A673 (cell line): ENCODE measurements at regions not wholly inside any gene's neighbourhood (a gene's known extent, or its start where the extent isn't known, plus 50 kb on each side); places are given as distances from the start of the nearest gene placed in this dataset.

Experiments
- CTCF ChIP-seq: fragments of 300-800, 200-600 bp; sonication (generic); conservative IDR thresholded peaks from 2 replicates; pipeline ENCODE4 v1.5.1; 2017; ENCODE audit warnings: low read depth, mild to moderate bottlenecking, antibody characterized with exemption, low read length, moderate library complexity, mixed read lengths
- EZH2 ChIP-seq: fragments of 200-600 bp; sonication (generic); IDR thresholded peaks from 2 replicates; pipeline ENCODE4 v1.6.1; 2017; ENCODE audit warnings: borderline replicate concordance, low read depth, mild to moderate bottlenecking, mixed read lengths, antibody characterized with exemption, low read length; ENCODE audit not compliant: poor library complexity, severe bottlenecking

- TF ChIP-seq CTCF (no peak), EZH2 (no peak)
Observed at GRCh38 chr7:26553128-26553527, 261.5 kb downstream of the SNX10 start.
